Endothelial cell of umbilical vein (primary cell): ENCODE measurements at regions not wholly inside any gene's neighbourhood (a gene's known extent, or its start where the extent isn't known, plus 50 kb on each side); places are given as distances from the start of the nearest gene placed in this dataset.

ENCODE experiments used
- BruUV-seq: library from RNA; stranded (reverse); fragments of 400-500 nt; replicated peaks from 2 replicates; lab custom pipeline; 2021; lab: Mats Ljungman, UMichigan
- CTCF ChIA-PET: fragments of 300-600, 350-600 bp; sonication (Branson Sonifier 250); formaldehyde crosslinking; loops from one replicate; lab custom pipeline; 2021; ENCODE audit warnings: antibody characterized with exemption, inconsistent platforms; lab: Charles Lee
- POLR2A ChIA-PET: fragments of 300-600, 350-600 bp; sonication (Branson Sonifier 250); formaldehyde crosslinking; loops from one replicate; lab custom pipeline; 2021; ENCODE audit warnings: antibody characterized with exemption, inconsistent platforms; lab: Charles Lee
- DNase-seq: peaks from one replicate; pipeline ENCODE4 v3.0.0-alpha.2; 2011; ENCODE audit warnings: low read depth, low spot score
- FAIRE-seq: peaks from 2 replicates; lab custom pipeline; 2011; peaks lifted over from hg19 to GRCh38; lab: Jason Lieb, UNC
- H2AFZ ChIP-seq: 2 replicates; pipeline ENCODE4 v1.6.0; 2012; ENCODE audit warnings: low read depth, low read length, control low read depth, inconsistent platforms
- H3K27ac ChIP-seq: 2 replicates; pipeline ENCODE4 v1.5.1; 2011; ENCODE audit warnings: low read depth, mild to moderate bottlenecking, control low read depth, low read length, moderate library complexity; ENCODE audit not compliant: insufficient read depth
- H3K27me3 ChIP-seq, 2 experiments: 2 replicates each; pipeline versions ENCODE4 v1.6.0 to v1.6.1; 2011; ENCODE audit warnings: low read length in 2 of 2, mixed read lengths in 1 of 2; ENCODE audit not compliant: control insufficient read depth in 2 of 2, insufficient read depth in 2 of 2
- H3K36me3 ChIP-seq, 2 experiments: 2 replicates in 1 of 2; 3 replicates in 1 of 2; pipeline ENCODE4 v1.5.1; 2011; ENCODE audit warnings: low read length in 2 of 2, mild to moderate bottlenecking in 1 of 2, moderate library complexity in 1 of 2; ENCODE audit not compliant: control insufficient read depth in 2 of 2, insufficient read depth in 2 of 2; ENCODE audit errors: extremely low read depth in 1 of 2
- H3K4me1 ChIP-seq: 3 replicates; pipeline ENCODE4 v1.5.1; 2011; ENCODE audit warnings: mild to moderate bottlenecking, low read length; ENCODE audit not compliant: control insufficient read depth, insufficient read depth; ENCODE audit errors: extremely low read depth
- H3K4me2 ChIP-seq: 2 replicates; pipeline ENCODE4 v1.6.1; 2011; ENCODE audit warnings: low read length, control low read depth, mixed read lengths; ENCODE audit not compliant: insufficient read depth
- H3K4me3 ChIP-seq, 3 experiments: fragments of 200-600 bp in 1 of 3; sonication (generic), shearing (Covaris generic) in 1 of 3; replicated peaks in 1 of 3; 2 replicates each; pipeline ENCODE4 v1.5.1; 2011 to 2016; ENCODE audit warnings: control low read depth in 3 of 3, low read length in 3 of 3, mild to moderate bottlenecking in 2 of 3, inconsistent platforms in 1 of 3, low read depth in 1 of 3, moderate library complexity in 1 of 3; ENCODE audit not compliant: insufficient read depth in 1 of 3
- H3K79me2 ChIP-seq: 2 replicates; pipeline ENCODE4 v1.6.0; 2012; ENCODE audit warnings: low read length, inconsistent platforms; ENCODE audit not compliant: control insufficient read depth, insufficient read depth
- H3K9ac ChIP-seq: replicated peaks from 2 replicates; pipeline ENCODE3; 2011; ENCODE audit warnings: low read length, control low read depth; ENCODE audit not compliant: insufficient read depth; ENCODE audit errors: extremely low read depth
- H3K9me1 ChIP-seq: replicated peaks from 3 replicates; pipeline ENCODE4 v1.6.0; 2011; ENCODE audit warnings: mild to moderate bottlenecking, low read length; ENCODE audit not compliant: control insufficient read depth, insufficient read depth; ENCODE audit errors: extremely low read depth
- H3K9me3 ChIP-seq: replicated peaks from 2 replicates; pipeline ENCODE4 v1.5.1; 2012; ENCODE audit warnings: low read length, inconsistent platforms; ENCODE audit not compliant: control insufficient read depth, insufficient read depth
- H4K20me1 ChIP-seq: replicated peaks from 2 replicates; pipeline ENCODE3; 2011; ENCODE audit warnings: mild to moderate bottlenecking, low read length; ENCODE audit not compliant: control insufficient read depth, insufficient read depth; ENCODE audit errors: extremely low read depth
- EZH2 ChIP-seq: IDR thresholded peaks from 2 replicates; pipeline ENCODE4 v1.6.1; 2012; ENCODE audit warnings: borderline replicate concordance, low read depth, mild to moderate bottlenecking, moderate library complexity, low read length, inconsistent platforms; ENCODE audit not compliant: severe bottlenecking
- FOS ChIP-seq: IDR thresholded peaks from 2 replicates; pipeline ENCODE4 v1.6.1; 2011; ENCODE audit warnings: mild to moderate bottlenecking, low read length, moderate library complexity, borderline replicate concordance; ENCODE audit not compliant: insufficient read depth
- GATA2 ChIP-seq: IDR thresholded peaks from 2 replicates; pipeline ENCODE4 v1.7.0; 2011; ENCODE audit warnings: low read depth, mild to moderate bottlenecking, moderate library complexity, mixed read lengths, low read length; ENCODE audit not compliant: insufficient read length, insufficient read depth
- JUN ChIP-seq: IDR thresholded peaks from 2 replicates; pipeline ENCODE4 v1.6.1; 2011; ENCODE audit warnings: borderline replicate concordance, low read depth; ENCODE audit not compliant: insufficient read length, insufficient read depth
- MYC ChIP-seq: IDR thresholded peaks from one replicate; pipeline ENCODE4 v1.6.1; 2011; ENCODE audit warnings: mild to moderate bottlenecking, low read depth, low read length
- POLR2A ChIP-seq: IDR thresholded peaks from 2 replicates; pipeline ENCODE4 v1.6.1; 2012; ENCODE audit warnings: low read depth, mild to moderate bottlenecking, control low read depth, low read length
- POLR2AphosphoS5 ChIP-seq: IDR thresholded peaks from 2 replicates; pipeline ENCODE4 v1.6.1; 2012; ENCODE audit warnings: low read depth, mild to moderate bottlenecking, control low read depth, low read length, moderate library complexity; ENCODE audit not compliant: insufficient read depth
- dilution Hi-C: fragments of 300-500 bp; cut with MboI; formaldehyde crosslinking; loops from one replicate; pipeline ENCODE4 v1.15.0; 2019; ENCODE audit warnings: low sequenced_read_pairs; ENCODE audit not compliant: extremely low pct_ligation_motif_present
- intact Hi-C: fragments of 100-400 bp; cut with micrococcal nuclease; formaldehyde crosslinking; loops from one replicate; pipeline ENCODE4 v1.10.0; 2022
- TF ChIP-seq, protein P1 (sequence below), 2 donors: IDR thresholded peaks; 1 replicate in 1 of 2; 2 replicates in 1 of 2; pipeline ENCODE4 v1.5.1; 2011; ENCODE audit warnings: low read length in 2 of 2, mild to moderate bottlenecking in 2 of 2, moderate library complexity in 2 of 2, control low read depth in 1 of 2, inconsistent platforms in 1 of 2, low read depth in 1 of 2; ENCODE audit not compliant: insufficient read depth in 1 of 2; ENCODE audit errors: extremely low read depth in 1 of 2
- TF ChIP-seq, protein P2 (sequence below): IDR thresholded peaks from 2 replicates; pipeline ENCODE4 v1.6.1; 2011; ENCODE audit not compliant: insufficient read depth, insufficient read length

DNA sequence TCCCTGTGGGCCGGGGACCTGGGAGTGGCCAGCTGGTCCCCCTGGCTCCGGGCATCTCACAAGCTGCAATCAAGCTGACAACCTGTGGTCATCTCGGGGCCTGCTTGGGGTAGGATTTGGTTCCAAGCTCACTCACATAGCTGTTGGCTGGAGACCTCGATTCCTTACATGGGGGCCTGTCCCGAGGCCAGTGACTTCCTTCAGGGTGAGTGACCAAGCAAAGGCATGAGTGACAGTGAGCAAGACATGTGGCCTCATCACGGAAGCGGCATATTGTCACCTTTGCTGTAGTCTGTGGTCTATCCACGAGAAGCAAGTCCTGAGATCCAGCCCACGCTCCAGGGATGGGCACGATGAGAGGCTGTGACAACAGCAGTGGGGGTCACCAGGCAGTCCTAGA lies 131.4 kb upstream of the ID2 start:
- POLR2A ChIA-PET, result no interaction called here
- intact Hi-C loops, result no loop called here
- H3K27ac ChIP-seq, result no peak overlapping the region

More for the DNA sequence above, 131.4 kb upstream of the ID2 start:
- no TSS peak for BruUV-seq
- no peak overlapping the region for H3K9ac ChIP-seq
- DNase-seq (no peak), FAIRE-seq (no peak)
- H3K27me3 ChIP-seq, result no peaks in the 10 kb centered on the region
- H3K4me3 ChIP-seq, result no peak overlapping the region
- H3K9me1 ChIP-seq, result no peaks in the 10 kb centered on the region
- H3K4me1 ChIP-seq, result no peaks in the 10 kb centered on the region
- no peak overlapping the region for H2AFZ ChIP-seq
- no peak for TF ChIP-seq JUN
- no peak for TF ChIP-seq POLR2A
- TF ChIP-seq, protein P1, sequence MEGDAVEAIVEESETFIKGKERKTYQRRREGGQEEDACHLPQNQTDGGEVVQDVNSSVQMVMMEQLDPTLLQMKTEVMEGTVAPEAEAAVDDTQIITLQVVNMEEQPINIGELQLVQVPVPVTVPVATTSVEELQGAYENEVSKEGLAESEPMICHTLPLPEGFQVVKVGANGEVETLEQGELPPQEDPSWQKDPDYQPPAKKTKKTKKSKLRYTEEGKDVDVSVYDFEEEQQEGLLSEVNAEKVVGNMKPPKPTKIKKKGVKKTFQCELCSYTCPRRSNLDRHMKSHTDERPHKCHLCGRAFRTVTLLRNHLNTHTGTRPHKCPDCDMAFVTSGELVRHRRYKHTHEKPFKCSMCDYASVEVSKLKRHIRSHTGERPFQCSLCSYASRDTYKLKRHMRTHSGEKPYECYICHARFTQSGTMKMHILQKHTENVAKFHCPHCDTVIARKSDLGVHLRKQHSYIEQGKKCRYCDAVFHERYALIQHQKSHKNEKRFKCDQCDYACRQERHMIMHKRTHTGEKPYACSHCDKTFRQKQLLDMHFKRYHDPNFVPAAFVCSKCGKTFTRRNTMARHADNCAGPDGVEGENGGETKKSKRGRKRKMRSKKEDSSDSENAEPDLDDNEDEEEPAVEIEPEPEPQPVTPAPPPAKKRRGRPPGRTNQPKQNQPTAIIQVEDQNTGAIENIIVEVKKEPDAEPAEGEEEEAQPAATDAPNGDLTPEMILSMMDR (IDR thresholded peaks at IDR 0.05; ENCODE audit: extremely low read depth in 1 of 2, insufficient read depth in 1 of 2, low read depth in 1 of 2, low read length in 2 of 2), result no peak
- no peak for TF ChIP-seq GATA2
- no peak for TF ChIP-seq FOS
- TF ChIP-seq, protein P2, sequence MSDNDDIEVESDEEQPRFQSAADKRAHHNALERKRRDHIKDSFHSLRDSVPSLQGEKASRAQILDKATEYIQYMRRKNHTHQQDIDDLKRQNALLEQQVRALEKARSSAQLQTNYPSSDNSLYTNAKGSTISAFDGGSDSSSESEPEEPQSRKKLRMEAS, result no peak
- no peak for TF ChIP-seq POLR2AphosphoS5
- TF ChIP-seq EZH2, result no peak
- no peak for TF ChIP-seq MYC
- CTCF ChIA-PET, result no interaction called here
- no peaks in the 10 kb centered on the region for H3K79me2 ChIP-seq
- no peaks in the 10 kb centered on the region for H4K20me1 ChIP-seq
- dilution Hi-C loops, result no loop called here
- no peak overlapping the region for H3K4me2 ChIP-seq
- no peaks in the 10 kb centered on the region for H3K36me3 ChIP-seq
- H3K9me3 ChIP-seq, result no peaks in the 10 kb centered on the region
